ENCODE measurements at regions not wholly inside any gene's neighbourhood (a gene's known extent, or its start where the extent isn't known, plus 50 kb on each side); places are given as distances from the start of the nearest gene placed in this dataset.

GRCh38 chr1:147824798-147825197, 64.4 kb upstream of the GJA5 start:
- TF ChIP-seq CTCF (conservative IDR thresholded peaks at IDR 0.05; ENCODE audit: low read depth in 2 of 2): no peak
- TF ChIP-seq EZH2phosphoT487 (IDR thresholded peaks at IDR 0.05; ENCODE audit: unreplicated experiment): no peak
- TF ChIP-seq CREB1 (CRISPR knock-in tag; IDR thresholded peaks at IDR 0.05; ENCODE audit: low read depth): no peak
- no peak for TF ChIP-seq POLR2AphosphoS5 (IDR thresholded peaks at IDR 0.05; ENCODE audit: low read depth)
- no peak for TF ChIP-seq ZNF331 (CRISPR knock-in tag; IDR thresholded peaks at IDR 0.05; ENCODE audit: low read depth)
- TF ChIP-seq REST (IDR thresholded peaks at IDR 0.05; ENCODE audit: unreplicated experiment): no peak
- no peak for TF ChIP-seq EZH2 (IDR thresholded peaks at IDR 0.05; ENCODE audit: low read depth, unreplicated experiment)
- no peak for TF ChIP-seq JUNB (IDR thresholded peaks at IDR 0.05; ENCODE audit: unreplicated experiment)

All from GM23338 (cell line).